ENCODE measurements at regions not wholly inside any gene's neighbourhood (a gene's known extent, or its start where the extent isn't known, plus 50 kb on each side); places are given as distances from the start of the nearest gene placed in this dataset.

DNA sequence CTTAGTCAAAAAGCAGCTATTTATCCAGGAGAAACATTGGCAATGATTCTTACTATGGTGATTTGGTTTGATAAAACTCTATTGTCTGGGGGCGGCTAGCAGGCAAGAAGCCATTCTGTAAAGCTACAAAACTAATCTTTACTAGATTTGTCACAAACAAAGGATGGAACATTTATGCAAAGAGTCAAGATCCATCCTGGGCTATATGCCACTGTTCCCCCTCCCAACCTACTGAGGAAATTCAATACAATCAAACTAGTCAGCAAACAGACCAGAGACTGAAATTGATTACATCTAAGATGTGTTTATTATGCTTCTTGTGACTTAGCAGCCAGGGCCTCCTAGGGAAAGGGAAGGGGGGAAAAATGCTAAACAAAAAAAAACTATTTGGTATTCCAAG, 397.6 kb downstream of the GPAM start:
- no peaks in the 10 kb centered on the region for H3K4me1 ChIP-seq (ENCODE audit: insufficient read depth, poor library complexity, severe bottlenecking)
- no peaks in the 10 kb centered on the region for H3K27me3 ChIP-seq (ENCODE audit: insufficient read depth, poor library complexity, severe bottlenecking)
- no peak overlapping the region for H3K27ac ChIP-seq (ENCODE audit: poor library complexity, severe bottlenecking)
- no peak for ATAC-seq (ENCODE audit: low read depth)
- no peak overlapping the region for H3K4me3 ChIP-seq (ENCODE audit: severe bottlenecking)
- DNase-seq (ENCODE audit: low spot score): no peak
- no peaks in the 10 kb centered on the region for H3K36me3 ChIP-seq (ENCODE audit: low read depth)
- no peaks in the 10 kb centered on the region for H3K9me3 ChIP-seq (ENCODE audit: severe bottlenecking)
- TF ChIP-seq, protein P1, sequence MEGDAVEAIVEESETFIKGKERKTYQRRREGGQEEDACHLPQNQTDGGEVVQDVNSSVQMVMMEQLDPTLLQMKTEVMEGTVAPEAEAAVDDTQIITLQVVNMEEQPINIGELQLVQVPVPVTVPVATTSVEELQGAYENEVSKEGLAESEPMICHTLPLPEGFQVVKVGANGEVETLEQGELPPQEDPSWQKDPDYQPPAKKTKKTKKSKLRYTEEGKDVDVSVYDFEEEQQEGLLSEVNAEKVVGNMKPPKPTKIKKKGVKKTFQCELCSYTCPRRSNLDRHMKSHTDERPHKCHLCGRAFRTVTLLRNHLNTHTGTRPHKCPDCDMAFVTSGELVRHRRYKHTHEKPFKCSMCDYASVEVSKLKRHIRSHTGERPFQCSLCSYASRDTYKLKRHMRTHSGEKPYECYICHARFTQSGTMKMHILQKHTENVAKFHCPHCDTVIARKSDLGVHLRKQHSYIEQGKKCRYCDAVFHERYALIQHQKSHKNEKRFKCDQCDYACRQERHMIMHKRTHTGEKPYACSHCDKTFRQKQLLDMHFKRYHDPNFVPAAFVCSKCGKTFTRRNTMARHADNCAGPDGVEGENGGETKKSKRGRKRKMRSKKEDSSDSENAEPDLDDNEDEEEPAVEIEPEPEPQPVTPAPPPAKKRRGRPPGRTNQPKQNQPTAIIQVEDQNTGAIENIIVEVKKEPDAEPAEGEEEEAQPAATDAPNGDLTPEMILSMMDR (IDR thresholded peaks at IDR 0.05; ENCODE audit: poor library complexity, severe bottlenecking): no peak

DNA sequence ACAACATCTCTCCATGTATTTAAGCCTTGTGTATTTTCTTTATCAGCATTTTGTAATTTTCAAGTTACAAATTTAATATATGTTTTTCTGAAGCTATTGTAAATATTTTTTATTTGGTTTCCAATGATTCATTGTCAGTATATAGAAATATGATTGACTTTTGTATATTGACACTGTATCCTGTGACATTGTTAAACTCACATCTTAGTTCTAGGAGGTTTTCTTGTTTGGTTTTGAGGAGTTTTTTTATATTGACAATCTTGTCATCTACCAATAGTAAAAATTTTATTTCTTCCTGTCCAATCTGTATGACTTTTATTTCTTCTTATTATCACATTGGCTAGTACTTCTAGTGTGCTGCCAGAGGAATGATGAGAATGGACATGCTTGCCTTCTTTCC, 393.7 kb downstream of the GPAM start:
- ATAC-seq (ENCODE audit: low read depth) (no peak), DNase-seq (ENCODE audit: low spot score) (no peak)

DNA sequence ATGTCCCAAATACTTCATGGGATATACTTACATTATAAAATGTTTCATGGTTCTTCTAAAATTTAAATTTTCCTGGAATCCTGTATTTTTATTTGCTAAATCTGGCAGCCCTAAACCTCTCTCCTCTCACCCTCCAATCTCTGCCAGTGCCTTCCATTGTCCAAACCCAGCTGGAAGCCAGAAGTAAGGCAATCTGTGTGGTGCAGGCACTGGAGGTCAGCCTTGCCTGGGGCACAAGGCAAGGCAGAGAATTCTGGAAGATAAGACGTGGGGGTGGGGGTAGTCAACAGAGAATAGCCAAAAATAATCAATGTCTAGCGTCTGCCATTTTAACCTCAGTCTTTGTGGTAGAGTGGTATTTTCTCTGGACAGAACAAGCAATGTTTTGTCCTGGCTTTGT, 381.7 kb downstream of the GPAM start:
- Histone ChIP-seq H3K27me3 (ENCODE audit: insufficient read depth, poor library complexity, severe bottlenecking) (no peaks in the 10 kb centered on the region), H3K4me1 (ENCODE audit: insufficient read depth, poor library complexity, severe bottlenecking) (no peaks in the 10 kb centered on the region), H3K4me3 (ENCODE audit: severe bottlenecking) (no peak overlapping the region), H3K9me3 (ENCODE audit: severe bottlenecking) (no peaks in the 10 kb centered on the region), H3K27ac (ENCODE audit: poor library complexity, severe bottlenecking) (no peak overlapping the region), H3K36me3 (ENCODE audit: low read depth) (no peaks in the 10 kb centered on the region)
- DNase-seq (ENCODE audit: low spot score): no peak
- no peak for ATAC-seq (ENCODE audit: low read depth)
- TF ChIP-seq, protein P1 (IDR thresholded peaks at IDR 0.05; ENCODE audit: poor library complexity, severe bottlenecking): no peak

More for the DNA sequence above, 393.7 kb downstream of the GPAM start:
- TF ChIP-seq, protein P1 (IDR thresholded peaks at IDR 0.05; ENCODE audit: poor library complexity, severe bottlenecking): no peak
- Histone ChIP-seq H3K27me3 (ENCODE audit: insufficient read depth, poor library complexity, severe bottlenecking) (no peaks in the 10 kb centered on the region), H3K9me3 (ENCODE audit: severe bottlenecking) (no peaks in the 10 kb centered on the region), H3K4me3 (ENCODE audit: severe bottlenecking) (no peak overlapping the region), H3K4me1 (ENCODE audit: insufficient read depth, poor library complexity, severe bottlenecking) (no peaks in the 10 kb centered on the region), H3K36me3 (ENCODE audit: low read depth) (no peaks in the 10 kb centered on the region), H3K27ac (ENCODE audit: poor library complexity, severe bottlenecking) (no peak overlapping the region)

DNA sequence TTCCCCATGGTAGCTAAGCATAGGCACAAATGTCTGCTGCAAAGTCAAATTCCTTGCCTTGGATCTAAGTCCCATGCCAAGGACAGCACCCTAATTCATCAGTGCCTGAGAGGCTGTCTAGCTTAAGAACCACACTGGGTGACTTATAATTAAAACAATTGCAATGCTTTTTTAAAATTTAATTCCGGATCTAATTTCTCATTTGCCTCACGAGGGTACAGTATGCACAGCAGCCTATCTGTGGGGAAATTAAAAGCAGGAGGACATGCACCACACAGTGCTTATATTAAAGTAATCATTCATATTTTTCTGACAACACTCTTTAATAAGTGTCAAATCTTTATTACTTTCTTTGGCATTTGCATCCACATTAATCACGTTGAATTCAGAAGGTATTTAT, 378.8 kb downstream of the GPAM start:
- no peak for ATAC-seq (ENCODE audit: low read depth)

DNA sequence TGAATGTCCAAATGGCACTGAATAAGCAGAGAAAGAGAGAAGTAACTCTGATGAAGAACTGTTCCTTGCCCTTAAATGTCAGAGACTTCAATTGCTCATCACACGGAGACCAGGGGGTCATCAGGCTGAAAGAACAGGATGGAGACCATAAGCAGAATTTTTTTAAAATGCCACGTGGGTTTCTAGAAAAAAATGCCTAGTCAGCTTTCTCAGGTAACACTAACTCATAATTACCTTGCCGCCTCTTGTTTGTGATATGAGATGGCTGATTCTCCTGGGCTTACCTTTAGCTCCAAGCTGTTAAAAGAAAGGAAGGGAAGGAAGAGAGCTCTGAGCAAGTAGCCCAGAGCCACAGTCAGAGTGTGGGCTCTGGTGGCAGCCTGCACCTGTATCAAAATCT, 372.0 kb downstream of the GPAM start:
- TF ChIP-seq, protein P1 (IDR thresholded peaks at IDR 0.05; ENCODE audit: poor library complexity, severe bottlenecking): no peak
- Histone ChIP-seq H3K27me3 (ENCODE audit: insufficient read depth, poor library complexity, severe bottlenecking) (no peaks in the 10 kb centered on the region), H3K4me3 (ENCODE audit: severe bottlenecking) (no peak overlapping the region), H3K9me3 (ENCODE audit: severe bottlenecking) (no peaks in the 10 kb centered on the region), H3K27ac (ENCODE audit: poor library complexity, severe bottlenecking) (no peak overlapping the region), H3K4me1 (ENCODE audit: insufficient read depth, poor library complexity, severe bottlenecking) (no peaks in the 10 kb centered on the region), H3K36me3 (ENCODE audit: low read depth) (no peaks in the 10 kb centered on the region)
- ATAC-seq (ENCODE audit: low read depth): no peak
- DNase-seq (ENCODE audit: low spot score): no peak

More for the DNA sequence above, 378.8 kb downstream of the GPAM start:
- Histone ChIP-seq H3K4me1 (ENCODE audit: insufficient read depth, poor library complexity, severe bottlenecking) (no peaks in the 10 kb centered on the region), H3K9me3 (ENCODE audit: severe bottlenecking) (no peaks in the 10 kb centered on the region), H3K36me3 (ENCODE audit: low read depth) (no peaks in the 10 kb centered on the region), H3K27ac (ENCODE audit: poor library complexity, severe bottlenecking) (no peak overlapping the region), H3K27me3 (ENCODE audit: insufficient read depth, poor library complexity, severe bottlenecking) (no peaks in the 10 kb centered on the region), H3K4me3 (ENCODE audit: severe bottlenecking) (no peak overlapping the region)
- TF ChIP-seq, protein P1 (IDR thresholded peaks at IDR 0.05; ENCODE audit: poor library complexity, severe bottlenecking): no peak
- no peak for DNase-seq (ENCODE audit: low spot score)

All from RWPE2 (cell line).